Stimulated activated CD4-positive, alpha-beta T cell treated with anti-CD3 and anti-CD28 coated beads, Interleukin-2, amount 100 ng/mL, for 24 hours (primary cell): ENCODE measurements at regions not wholly inside any gene's neighbourhood (a gene's known extent, or its start where the extent isn't known, plus 50 kb on each side); places are given as distances from the start of the nearest gene placed in this dataset.
"Not testable (repeated sequence)": the region's sequence is repeated elsewhere in the genome, so short reads cannot be mapped to it uniquely, and the experiment has no call there.

Experiments
- DNase-seq, 2 donors: peaks; one replicate each; pipeline ENCODE4 v3.0.0-alpha.2; 2020

- no peak for DNase-seq
These were observed 362.8 kb downstream of the NPR3 start for GRCh38 chr5:33073881-33074327.

GRCh38 chr5:33074548-33074947 is 363.4 kb downstream of the NPR3 start:
- no peak for DNase-seq

GRCh38 chr5:33075731-33076130 is 364.6 kb downstream of the NPR3 start:
- no peak for DNase-seq

- DNase-seq, result no peak
These were observed 361.2 kb upstream of the TARS1 start for GRCh38 chr5:33079548-33079947.

GRCh38 chr5:33080287-33080686 is 360.5 kb upstream of the TARS1 start:
- no peak for DNase-seq

- DNase-seq, result no peak
These were observed 352.6 kb upstream of the TARS1 start for GRCh38 chr5:33088176-33088575.

GRCh38 chr5:33091571-33092363 is 349.0 kb upstream of the TARS1 start:
- no peak for DNase-seq

GRCh38 chr5:33092719-33093118 is 348.0 kb upstream of the TARS1 start:
- no peak for DNase-seq

GRCh38 chr5:33102551-33102950 is 338.2 kb upstream of the TARS1 start:
- DNase-seq, result no peak

GRCh38 chr5:33105521-33105941 is 335.2 kb upstream of the TARS1 start:
- DNase-seq, result no peak

GRCh38 chr5:33110496-33110895 is 330.3 kb upstream of the TARS1 start:
- DNase-seq, result not testable (repeated sequence)

GRCh38 chr5:33114361-33114760 is 326.4 kb upstream of the TARS1 start:
- no peak for DNase-seq

- DNase-seq, result no peak
These were observed 325.3 kb upstream of the TARS1 start for GRCh38 chr5:33115467-33115866.

GRCh38 chr5:33118761-33119415 is 321.9 kb upstream of the TARS1 start:
- no peak for DNase-seq

GRCh38 chr5:33120671-33121070 is 320.1 kb upstream of the TARS1 start:
- no peak for DNase-seq

- no peak for DNase-seq
These were observed 311.5 kb upstream of the TARS1 start for GRCh38 chr5:33129309-33129708.

GRCh38 chr5:33136785-33137184 is 304.0 kb upstream of the TARS1 start:
- DNase-seq, result no peak

GRCh38 chr5:33138145-33138544 is 302.6 kb upstream of the TARS1 start:
- DNase-seq, result not testable (repeated sequence)

- DNase-seq, result no peak
These were observed 297.2 kb upstream of the TARS1 start for GRCh38 chr5:33143405-33144123.

- no peak for DNase-seq
These were observed 293.9 kb upstream of the TARS1 start for GRCh38 chr5:33146881-33147280.

- no peak for DNase-seq
These were observed 292.7 kb upstream of the TARS1 start for GRCh38 chr5:33148076-33148513.

GRCh38 chr5:33153372-33153771 is 287.4 kb upstream of the TARS1 start:
- DNase-seq, result no peak

GRCh38 chr5:33153831-33154230 is 286.9 kb upstream of the TARS1 start:
- no peak for DNase-seq

- DNase-seq, result no peak
These were observed 279.9 kb upstream of the TARS1 start for GRCh38 chr5:33160871-33161270.
